K562 (cell line): ENCODE measurements at regions not wholly inside any gene's neighbourhood (a gene's known extent, or its start where the extent isn't known, plus 50 kb on each side); places are given as distances from the start of the nearest gene placed in this dataset.

Source experiments
- DACH1 ChIP-seq: fragments of 450-650 bp; IDR thresholded peaks from 2 replicates; pipeline ENCODE4 v1.6.1; 2018; ENCODE audit not compliant: partially characterized antibody
- HDAC2 ChIP-seq: fragments of 450-650 bp; IDR thresholded peaks from 2 replicates; pipeline ENCODE4 v1.6.1; 2016; ENCODE audit warnings: mild to moderate bottlenecking
- PPARD ChIP-seq: fragments of 250-450 bp; sonication (Bioruptor Pico); IDR thresholded peaks from 2 replicates; pipeline ENCODE4 v1.8.0; 2022; ENCODE audit warnings: inconsistent platforms, mild to moderate bottlenecking, moderate library complexity
- PRPF4 ChIP-seq: fragments of 200-400 bp; formaldehyde crosslinking; IDR thresholded peaks from one replicate; pipeline ENCODE4 v1.6.1; 2017; ENCODE audit warnings: low read length, low read depth, mild to moderate bottlenecking; ENCODE audit not compliant: insufficient read depth, poor library complexity, severe bottlenecking
- RBM17 ChIP-seq: fragments of 200-400 bp; formaldehyde crosslinking; IDR thresholded peaks from 2 replicates; pipeline ENCODE4 v1.6.1; 2017; ENCODE audit warnings: low read depth, mild to moderate bottlenecking, low read length, borderline replicate concordance
- SAFB2 ChIP-seq: fragments of 200-400 bp; formaldehyde crosslinking; IDR thresholded peaks from 2 replicates; pipeline ENCODE4 v1.6.1; 2018; ENCODE audit warnings: borderline replicate concordance, low read length, low read depth, moderate library complexity; ENCODE audit not compliant: severe bottlenecking
- SREBF1 ChIP-seq: fragments of 150-350 bp; IDR thresholded peaks from 2 replicates; pipeline ENCODE4 v1.6.1; 2014; ENCODE audit warnings: antibody characterized with exemption, low read depth, low read length, borderline replicate concordance
- TAF15 ChIP-seq: fragments of 200-400 bp; formaldehyde crosslinking; IDR thresholded peaks from 2 replicates; pipeline ENCODE4 v1.6.1; 2017; ENCODE audit warnings: mild to moderate bottlenecking, low read depth, low read length, moderate library complexity
- TBL1XR1 ChIP-seq, 2 experiments: IDR thresholded peaks; 2 replicates each; pipeline ENCODE4 v1.6.1; 2012; ENCODE audit warnings: improper control_type of control experiment in 2 of 2, low read length in 2 of 2, mild to moderate bottlenecking in 1 of 2
- ZBTB17 ChIP-seq: fragments of 450-650 bp; formaldehyde crosslinking; IDR thresholded peaks from 2 replicates; pipeline ENCODE4 v1.4.0; 2020; ENCODE audit warnings: mild to moderate bottlenecking
- ZNF239 ChIP-seq: fragments of 250-450 bp; sonication (Bioruptor Pico); IDR thresholded peaks from 2 replicates; pipeline ENCODE4 v1.4.0; 2020; ENCODE audit warnings: mild to moderate bottlenecking
- ZNF347 ChIP-seq: fragments of 450-650 bp; formaldehyde crosslinking; IDR thresholded peaks from 2 replicates; pipeline ENCODE4 v1.4.0; 2020; ENCODE audit warnings: low read depth, mild to moderate bottlenecking, moderate library complexity
- ZNF76 ChIP-seq: fragments of 250-450 bp; sonication (Bioruptor Pico); IDR thresholded peaks from 2 replicates; pipeline ENCODE4 v1.4.0; 2020; ENCODE audit warnings: mild to moderate bottlenecking, moderate library complexity, borderline replicate concordance
- ZNF77 ChIP-seq: fragments of 250-450 bp; sonication (Bioruptor Pico); IDR thresholded peaks from 2 replicates; pipeline ENCODE4 v1.5.0; 2020
- TF ChIP-seq, protein P1 (sequence below): fragments of 450-650 bp; formaldehyde crosslinking; IDR thresholded peaks from 2 replicates; pipeline ENCODE4 v1.4.0; 2022; ENCODE audit warnings: missing genetic modification characterization
- TF ChIP-seq, protein P2 (sequence below): sonication (generic); formaldehyde crosslinking; IDR thresholded peaks from 2 replicates; pipeline ENCODE4 v1.8.1; 2023; ENCODE audit warnings: mild to moderate bottlenecking, missing genetic modification reagents, moderate library complexity
- TF ChIP-seq, protein P3 (sequence below): sonication (generic); formaldehyde crosslinking; IDR thresholded peaks from 2 replicates; pipeline ENCODE4 v1.8.0; 2022; ENCODE audit warnings: mild to moderate bottlenecking, missing genetic modification reagents
- TF ChIP-seq, protein P4 (sequence below): fragments of 250-450 bp; sonication (Bioruptor Pico); IDR thresholded peaks from 2 replicates; pipeline ENCODE4 v1.8.0; 2021; ENCODE audit warnings: moderate library complexity, mild to moderate bottlenecking, inconsistent platforms

DNA sequence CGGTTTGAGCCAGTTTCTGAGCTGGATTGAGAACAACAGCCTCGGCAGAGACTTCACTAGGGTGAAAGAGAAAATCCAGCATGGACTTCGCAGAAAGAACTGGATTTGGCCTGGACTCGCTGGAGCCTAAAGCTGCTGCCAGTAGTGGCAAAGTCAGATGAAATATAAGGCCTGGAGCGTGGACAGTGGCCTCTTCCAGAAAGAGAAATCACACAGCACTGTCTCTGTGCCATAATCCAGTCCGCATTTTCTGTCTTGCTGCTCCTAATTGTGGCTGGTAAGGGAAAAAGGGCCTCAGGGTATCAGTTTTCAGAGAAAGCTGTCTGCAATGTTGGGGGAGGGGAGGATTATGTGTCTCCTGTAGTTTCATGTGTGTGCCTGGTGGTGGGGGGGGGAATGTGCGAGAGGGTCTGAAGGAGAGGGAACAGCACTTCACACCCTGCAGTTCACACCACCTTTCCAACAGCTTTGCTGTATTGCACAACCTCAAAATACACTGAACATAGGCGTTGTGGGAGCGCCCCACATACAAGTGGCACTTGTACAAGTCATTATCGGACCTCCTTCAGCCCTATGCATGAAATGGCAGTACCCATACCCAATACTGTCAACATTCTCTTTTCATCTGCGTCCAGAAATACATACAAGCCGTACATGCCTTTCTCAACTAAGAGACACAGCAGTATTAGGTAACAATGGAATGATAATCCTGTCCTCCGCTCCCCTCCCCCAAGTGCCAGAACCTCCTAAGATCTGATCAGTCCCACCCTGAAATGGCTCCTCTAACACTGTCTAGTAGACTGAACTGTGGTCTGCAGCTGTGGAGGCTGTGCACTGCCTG, 107.5 kb upstream of the ATF7IP start (continued):
- TF ChIP-seq ZNF239 (CRISPR knock-in tag), result no peak
- no peak for TF ChIP-seq RBM17
- TF ChIP-seq, protein P1, sequence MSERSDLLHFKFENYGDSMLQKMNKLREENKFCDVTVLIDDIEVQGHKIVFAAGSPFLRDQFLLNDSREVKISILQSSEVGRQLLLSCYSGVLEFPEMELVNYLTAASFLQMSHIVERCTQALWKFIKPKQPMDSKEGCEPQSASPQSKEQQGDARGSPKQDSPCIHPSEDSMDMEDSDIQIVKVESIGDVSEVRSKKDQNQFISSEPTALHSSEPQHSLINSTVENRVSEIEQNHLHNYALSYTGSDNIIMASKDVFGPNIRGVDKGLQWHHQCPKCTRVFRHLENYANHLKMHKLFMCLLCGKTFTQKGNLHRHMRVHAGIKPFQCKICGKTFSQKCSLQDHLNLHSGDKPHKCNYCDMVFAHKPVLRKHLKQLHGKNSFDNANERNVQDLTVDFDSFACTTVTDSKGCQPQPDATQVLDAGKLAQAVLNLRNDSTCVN (CRISPR knock-in tag), result no peak
- peak; percentile 39 for TF ChIP-seq DACH1
- TF ChIP-seq, protein P2, sequence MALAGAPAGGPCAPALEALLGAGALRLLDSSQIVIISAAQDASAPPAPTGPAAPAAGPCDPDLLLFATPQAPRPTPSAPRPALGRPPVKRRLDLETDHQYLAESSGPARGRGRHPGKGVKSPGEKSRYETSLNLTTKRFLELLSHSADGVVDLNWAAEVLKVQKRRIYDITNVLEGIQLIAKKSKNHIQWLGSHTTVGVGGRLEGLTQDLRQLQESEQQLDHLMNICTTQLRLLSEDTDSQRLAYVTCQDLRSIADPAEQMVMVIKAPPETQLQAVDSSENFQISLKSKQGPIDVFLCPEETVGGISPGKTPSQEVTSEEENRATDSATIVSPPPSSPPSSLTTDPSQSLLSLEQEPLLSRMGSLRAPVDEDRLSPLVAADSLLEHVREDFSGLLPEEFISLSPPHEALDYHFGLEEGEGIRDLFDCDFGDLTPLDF (CRISPR knock-in tag), result 0 out of 2 replicates have a peak, but pooled peaks have one; percentile 56
- TF ChIP-seq PPARD, result no peak
- TF ChIP-seq, protein P3, sequence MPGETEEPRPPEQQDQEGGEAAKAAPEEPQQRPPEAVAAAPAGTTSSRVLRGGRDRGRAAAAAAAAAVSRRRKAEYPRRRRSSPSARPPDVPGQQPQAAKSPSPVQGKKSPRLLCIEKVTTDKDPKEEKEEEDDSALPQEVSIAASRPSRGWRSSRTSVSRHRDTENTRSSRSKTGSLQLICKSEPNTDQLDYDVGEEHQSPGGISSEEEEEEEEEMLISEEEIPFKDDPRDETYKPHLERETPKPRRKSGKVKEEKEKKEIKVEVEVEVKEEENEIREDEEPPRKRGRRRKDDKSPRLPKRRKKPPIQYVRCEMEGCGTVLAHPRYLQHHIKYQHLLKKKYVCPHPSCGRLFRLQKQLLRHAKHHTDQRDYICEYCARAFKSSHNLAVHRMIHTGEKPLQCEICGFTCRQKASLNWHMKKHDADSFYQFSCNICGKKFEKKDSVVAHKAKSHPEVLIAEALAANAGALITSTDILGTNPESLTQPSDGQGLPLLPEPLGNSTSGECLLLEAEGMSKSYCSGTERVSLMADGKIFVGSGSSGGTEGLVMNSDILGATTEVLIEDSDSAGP, result no peak
- TF ChIP-seq ZBTB17, result no peak
- TF ChIP-seq ZNF77 (CRISPR knock-in tag), result no peak
- TF ChIP-seq ZNF347, result no peak
- no peak for TF ChIP-seq SREBF1
- no peak for TF ChIP-seq SAFB2
- TF ChIP-seq ZNF76 (CRISPR knock-in tag), result no peak
- peak; percentile 81 to 92 for TF ChIP-seq TBL1XR1 (IDR thresholded peaks at IDR 0.05; ENCODE audit: low read length in 2 of 2)
- no peak for TF ChIP-seq PRPF4
- 0 out of 2 replicates have a peak, but pooled peaks have one; percentile 50 for TF ChIP-seq HDAC2
- TF ChIP-seq, protein P4, sequence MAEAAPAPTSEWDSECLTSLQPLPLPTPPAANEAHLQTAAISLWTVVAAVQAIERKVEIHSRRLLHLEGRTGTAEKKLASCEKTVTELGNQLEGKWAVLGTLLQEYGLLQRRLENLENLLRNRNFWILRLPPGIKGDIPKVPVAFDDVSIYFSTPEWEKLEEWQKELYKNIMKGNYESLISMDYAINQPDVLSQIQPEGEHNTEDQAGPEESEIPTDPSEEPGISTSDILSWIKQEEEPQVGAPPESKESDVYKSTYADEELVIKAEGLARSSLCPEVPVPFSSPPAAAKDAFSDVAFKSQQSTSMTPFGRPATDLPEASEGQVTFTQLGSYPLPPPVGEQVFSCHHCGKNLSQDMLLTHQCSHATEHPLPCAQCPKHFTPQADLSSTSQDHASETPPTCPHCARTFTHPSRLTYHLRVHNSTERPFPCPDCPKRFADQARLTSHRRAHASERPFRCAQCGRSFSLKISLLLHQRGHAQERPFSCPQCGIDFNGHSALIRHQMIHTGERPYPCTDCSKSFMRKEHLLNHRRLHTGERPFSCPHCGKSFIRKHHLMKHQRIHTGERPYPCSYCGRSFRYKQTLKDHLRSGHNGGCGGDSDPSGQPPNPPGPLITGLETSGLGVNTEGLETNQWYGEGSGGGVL (CRISPR knock-in tag), result no peak
- no peak for TF ChIP-seq TAF15
